Endothelial cell of umbilical vein (primary cell): ENCODE measurements at regions not wholly inside any gene's neighbourhood (a gene's known extent, or its start where the extent isn't known, plus 50 kb on each side); places are given as distances from the start of the nearest gene placed in this dataset.
"Not testable (repeated sequence)": the region's sequence is repeated elsewhere in the genome, so short reads cannot be mapped to it uniquely, and the experiment has no call there.

ENCODE experiments used
- BruUV-seq: library from RNA; stranded (reverse); fragments of 400-500 nt; replicated peaks from 2 replicates; lab custom pipeline; 2021; lab: Mats Ljungman, UMichigan
- CTCF ChIA-PET: fragments of 300-600, 350-600 bp; sonication (Branson Sonifier 250); formaldehyde crosslinking; loops from one replicate; lab custom pipeline; 2021; ENCODE audit warnings: antibody characterized with exemption, inconsistent platforms; lab: Charles Lee
- POLR2A ChIA-PET: fragments of 300-600, 350-600 bp; sonication (Branson Sonifier 250); formaldehyde crosslinking; loops from one replicate; lab custom pipeline; 2021; ENCODE audit warnings: antibody characterized with exemption, inconsistent platforms; lab: Charles Lee
- DNase-seq: peaks from one replicate; pipeline ENCODE4 v3.0.0-alpha.2; 2011; ENCODE audit warnings: low read depth, low spot score
- FAIRE-seq: peaks from 2 replicates; lab custom pipeline; 2011; peaks lifted over from hg19 to GRCh38; lab: Jason Lieb, UNC
- H2AFZ ChIP-seq: 2 replicates; pipeline ENCODE4 v1.6.0; 2012; ENCODE audit warnings: low read depth, low read length, control low read depth, inconsistent platforms
- H3K27ac ChIP-seq: 2 replicates; pipeline ENCODE4 v1.5.1; 2011; ENCODE audit warnings: low read depth, mild to moderate bottlenecking, control low read depth, low read length, moderate library complexity; ENCODE audit not compliant: insufficient read depth
- H3K27me3 ChIP-seq, 2 experiments: 2 replicates each; pipeline versions ENCODE4 v1.6.0 to v1.6.1; 2011; ENCODE audit warnings: low read length in 2 of 2, mixed read lengths in 1 of 2; ENCODE audit not compliant: control insufficient read depth in 2 of 2, insufficient read depth in 2 of 2
- H3K36me3 ChIP-seq, 2 experiments: 2 replicates in 1 of 2; 3 replicates in 1 of 2; pipeline ENCODE4 v1.5.1; 2011; ENCODE audit warnings: low read length in 2 of 2, mild to moderate bottlenecking in 1 of 2, moderate library complexity in 1 of 2; ENCODE audit not compliant: control insufficient read depth in 2 of 2, insufficient read depth in 2 of 2; ENCODE audit errors: extremely low read depth in 1 of 2
- H3K4me1 ChIP-seq: 3 replicates; pipeline ENCODE4 v1.5.1; 2011; ENCODE audit warnings: mild to moderate bottlenecking, low read length; ENCODE audit not compliant: control insufficient read depth, insufficient read depth; ENCODE audit errors: extremely low read depth
- H3K4me2 ChIP-seq: 2 replicates; pipeline ENCODE4 v1.6.1; 2011; ENCODE audit warnings: low read length, control low read depth, mixed read lengths; ENCODE audit not compliant: insufficient read depth
- H3K4me3 ChIP-seq, 3 experiments: fragments of 200-600 bp in 1 of 3; sonication (generic), shearing (Covaris generic) in 1 of 3; replicated peaks in 1 of 3; 2 replicates each; pipeline ENCODE4 v1.5.1; 2011 to 2016; ENCODE audit warnings: control low read depth in 3 of 3, low read length in 3 of 3, mild to moderate bottlenecking in 2 of 3, inconsistent platforms in 1 of 3, low read depth in 1 of 3, moderate library complexity in 1 of 3; ENCODE audit not compliant: insufficient read depth in 1 of 3
- H3K79me2 ChIP-seq: 2 replicates; pipeline ENCODE4 v1.6.0; 2012; ENCODE audit warnings: low read length, inconsistent platforms; ENCODE audit not compliant: control insufficient read depth, insufficient read depth
- H3K9ac ChIP-seq: replicated peaks from 2 replicates; pipeline ENCODE3; 2011; ENCODE audit warnings: low read length, control low read depth; ENCODE audit not compliant: insufficient read depth; ENCODE audit errors: extremely low read depth
- H3K9me1 ChIP-seq: replicated peaks from 3 replicates; pipeline ENCODE4 v1.6.0; 2011; ENCODE audit warnings: mild to moderate bottlenecking, low read length; ENCODE audit not compliant: control insufficient read depth, insufficient read depth; ENCODE audit errors: extremely low read depth
- H3K9me3 ChIP-seq: replicated peaks from 2 replicates; pipeline ENCODE4 v1.5.1; 2012; ENCODE audit warnings: low read length, inconsistent platforms; ENCODE audit not compliant: control insufficient read depth, insufficient read depth
- H4K20me1 ChIP-seq: replicated peaks from 2 replicates; pipeline ENCODE3; 2011; ENCODE audit warnings: mild to moderate bottlenecking, low read length; ENCODE audit not compliant: control insufficient read depth, insufficient read depth; ENCODE audit errors: extremely low read depth
- CTCF ChIP-seq, 2 donors: IDR thresholded peaks; 1 replicate in 1 of 2; 2 replicates in 1 of 2; pipeline ENCODE4 v1.5.1; 2011; ENCODE audit warnings: low read length in 2 of 2, mild to moderate bottlenecking in 2 of 2, moderate library complexity in 2 of 2, control low read depth in 1 of 2, inconsistent platforms in 1 of 2, low read depth in 1 of 2; ENCODE audit not compliant: insufficient read depth in 1 of 2; ENCODE audit errors: extremely low read depth in 1 of 2
- EZH2 ChIP-seq: IDR thresholded peaks from 2 replicates; pipeline ENCODE4 v1.6.1; 2012; ENCODE audit warnings: borderline replicate concordance, low read depth, mild to moderate bottlenecking, moderate library complexity, low read length, inconsistent platforms; ENCODE audit not compliant: severe bottlenecking
- FOS ChIP-seq: IDR thresholded peaks from 2 replicates; pipeline ENCODE4 v1.6.1; 2011; ENCODE audit warnings: mild to moderate bottlenecking, low read length, moderate library complexity, borderline replicate concordance; ENCODE audit not compliant: insufficient read depth
- GATA2 ChIP-seq: IDR thresholded peaks from 2 replicates; pipeline ENCODE4 v1.7.0; 2011; ENCODE audit warnings: low read depth, mild to moderate bottlenecking, moderate library complexity, mixed read lengths, low read length; ENCODE audit not compliant: insufficient read length, insufficient read depth
- JUN ChIP-seq: IDR thresholded peaks from 2 replicates; pipeline ENCODE4 v1.6.1; 2011; ENCODE audit warnings: borderline replicate concordance, low read depth; ENCODE audit not compliant: insufficient read length, insufficient read depth
- MAX ChIP-seq: IDR thresholded peaks from 2 replicates; pipeline ENCODE4 v1.6.1; 2011; ENCODE audit not compliant: insufficient read depth, insufficient read length
- MYC ChIP-seq: IDR thresholded peaks from one replicate; pipeline ENCODE4 v1.6.1; 2011; ENCODE audit warnings: mild to moderate bottlenecking, low read depth, low read length
- POLR2A ChIP-seq: IDR thresholded peaks from 2 replicates; pipeline ENCODE4 v1.6.1; 2012; ENCODE audit warnings: low read depth, mild to moderate bottlenecking, control low read depth, low read length
- POLR2AphosphoS5 ChIP-seq: IDR thresholded peaks from 2 replicates; pipeline ENCODE4 v1.6.1; 2012; ENCODE audit warnings: low read depth, mild to moderate bottlenecking, control low read depth, low read length, moderate library complexity; ENCODE audit not compliant: insufficient read depth
- dilution Hi-C: fragments of 300-500 bp; cut with MboI; formaldehyde crosslinking; loops from one replicate; pipeline ENCODE4 v1.15.0; 2019; ENCODE audit warnings: low sequenced_read_pairs; ENCODE audit not compliant: extremely low pct_ligation_motif_present
- intact Hi-C: fragments of 100-400 bp; cut with micrococcal nuclease; formaldehyde crosslinking; loops from one replicate; pipeline ENCODE4 v1.10.0; 2022

- no TSS peak for BruUV-seq
- intact Hi-C loops: no loop called here
- H4K20me1 ChIP-seq: no peaks in the 10 kb centered on the region
- no peaks in the 10 kb centered on the region for H3K9me1 ChIP-seq
- H3K4me2 ChIP-seq: no peak overlapping the region
- ChIA-PET CTCF (no interaction called here), POLR2A (no interaction called here)
- TF ChIP-seq JUN (no peak), GATA2 (no peak), MAX (no peak), FOS (no peak), EZH2 (no peak), POLR2A (no peak), POLR2AphosphoS5 (no peak), CTCF (IDR thresholded peaks at IDR 0.05; ENCODE audit: extremely low read depth in 1 of 2, insufficient read depth in 1 of 2, low read depth in 1 of 2, low read length in 2 of 2) (no peak), MYC (no peak)
- no peak overlapping the region for H2AFZ ChIP-seq
- no peaks in the 10 kb centered on the region for H3K79me2 ChIP-seq
- no peaks in the 10 kb centered on the region for H3K36me3 ChIP-seq
- no peak overlapping the region for H3K4me3 ChIP-seq
- no peaks in the 10 kb centered on the region for H3K9me3 ChIP-seq
- dilution Hi-C loops: no loop called here
- no peaks in the 10 kb centered on the region for H3K4me1 ChIP-seq
- DNase-seq (no peak), FAIRE-seq (no peak)
- no peak overlapping the region for H3K9ac ChIP-seq
- H3K27ac ChIP-seq: no peak overlapping the region
- no peaks in the 10 kb centered on the region for H3K27me3 ChIP-seq
Measured at GRCh38 chr6:86147311-86147710, 504.6 kb upstream of the SYNCRIP start.

GRCh38 chr6:86146751-86147150 is 504.1 kb upstream of the SYNCRIP start:
- H3K36me3 ChIP-seq, H3K79me2 ChIP-seq, H3K9ac ChIP-seq, H3K27ac ChIP-seq, CTCF ChIA-PET, FAIRE-seq, dilution Hi-C loops, H2AFZ ChIP-seq, POLR2A ChIA-PET, DNase-seq, H3K4me3 ChIP-seq, BruUV-seq, intact Hi-C loops, H3K4me2 ChIP-seq, H3K27me3 ChIP-seq, H3K4me1 ChIP-seq, H4K20me1 ChIP-seq, H3K9me1 ChIP-seq, H3K9me3 ChIP-seq: not testable (repeated sequence)
